HG03025 (cell line): ENCODE measurements at regions not wholly inside any gene's neighbourhood (a gene's known extent, or its start where the extent isn't known, plus 50 kb on each side); places are given as distances from the start of the nearest gene placed in this dataset.

Source experiments
- ATAC-seq: cut with Tn5 transposase; IDR thresholded peaks from one replicate; pipeline ENCODE4 v1.9.1; 2021; ENCODE audit warnings: mild to moderate bottlenecking, moderate library complexity; ENCODE audit not compliant: unreplicated experiment, low FRiP score

GRCh38 chr4:101596781-101597552 is 193.6 kb upstream of the BANK1 start:
- ATAC-seq: peak; percentile 68

- no peak for ATAC-seq
These were observed 195.9 kb upstream of the BANK1 start for GRCh38 chr4:101594588-101594987.

- ATAC-seq: no peak
These were observed 196.9 kb upstream of the BANK1 start for GRCh38 chr4:101593666-101594065.

- no peak for ATAC-seq
These were observed 206.2 kb upstream of the BANK1 start for GRCh38 chr4:101584306-101584705.

GRCh38 chr4:101563126-101563525 is 215.8 kb upstream of the PPP3CA start:
- no peak for ATAC-seq

- ATAC-seq: no peak
These were observed 209.5 kb upstream of the PPP3CA start for GRCh38 chr4:101556842-101557241.

GRCh38 chr4:101555341-101555880 is 208.1 kb upstream of the PPP3CA start:
- ATAC-seq: no peak

- no peak for ATAC-seq
These were observed 193.0 kb upstream of the PPP3CA start for GRCh38 chr4:101540336-101540735.

GRCh38 chr4:101528526-101528925 is 181.2 kb upstream of the PPP3CA start:
- ATAC-seq: no peak

GRCh38 chr4:101527188-101527587 is 179.9 kb upstream of the PPP3CA start:
- ATAC-seq: no peak

- ATAC-seq: no peak
These were observed 168.2 kb upstream of the PPP3CA start for GRCh38 chr4:101515566-101515965.

- no peak for ATAC-seq
These were observed 167.8 kb upstream of the PPP3CA start for GRCh38 chr4:101515099-101515498.

- no peak for ATAC-seq
These were observed 165.1 kb upstream of the PPP3CA start for GRCh38 chr4:101512416-101512815.

- no peak for ATAC-seq
These were observed 154.1 kb upstream of the PPP3CA start for GRCh38 chr4:101501421-101501820.

GRCh38 chr4:101500742-101501141 is 153.4 kb upstream of the PPP3CA start:
- ATAC-seq: no peak

- ATAC-seq: no peak
These were observed 127.9 kb upstream of the PPP3CA start for GRCh38 chr4:101475246-101475645.

- ATAC-seq: no peak
These were observed 123.9 kb upstream of the PPP3CA start for GRCh38 chr4:101471201-101471600.

- no peak for ATAC-seq
These were observed 117.3 kb upstream of the PPP3CA start for GRCh38 chr4:101464596-101464995.

- ATAC-seq: no peak
These were observed 111.6 kb upstream of the PPP3CA start for GRCh38 chr4:101458914-101459313.

- no peak for ATAC-seq
These were observed 111.1 kb upstream of the PPP3CA start for GRCh38 chr4:101458473-101458872.

GRCh38 chr4:101451086-101451485 is 103.8 kb upstream of the PPP3CA start:
- ATAC-seq: no peak

- ATAC-seq: no peak
These were observed 94.1 kb upstream of the PPP3CA start for GRCh38 chr4:101441446-101441845.
